ENCODE measurements at regions not wholly inside any gene's neighbourhood (a gene's known extent, or its start where the extent isn't known, plus 50 kb on each side); places are given as distances from the start of the nearest gene placed in this dataset.
A peak's percentile ranks its signal among the peaks of the same experiment; 100 is the strongest.

DNA sequence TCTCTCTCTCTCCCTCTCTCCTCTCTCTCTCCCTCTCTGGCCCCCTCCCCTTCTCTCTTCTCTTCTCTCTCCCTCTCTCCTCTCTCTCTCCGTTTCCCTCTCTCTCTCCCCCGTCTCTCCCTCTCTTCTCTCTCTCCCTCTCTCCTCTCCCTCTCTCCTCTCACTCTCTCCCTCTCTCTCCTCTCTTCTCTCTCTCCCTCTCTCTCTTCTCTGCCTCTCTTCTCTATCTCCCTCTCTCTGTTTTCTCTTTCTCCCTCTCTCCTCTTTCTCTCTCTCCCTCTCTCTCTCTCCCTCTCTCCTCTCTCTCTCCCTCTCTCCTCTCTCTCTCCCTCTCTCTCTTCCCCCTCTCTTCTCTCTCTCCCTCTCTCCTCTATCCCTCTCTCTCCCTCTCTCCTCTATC is 98.3 kb upstream of the FGF3 start:
- no peak for DNase-seq (ENCODE audit: low spot score)

DNA sequence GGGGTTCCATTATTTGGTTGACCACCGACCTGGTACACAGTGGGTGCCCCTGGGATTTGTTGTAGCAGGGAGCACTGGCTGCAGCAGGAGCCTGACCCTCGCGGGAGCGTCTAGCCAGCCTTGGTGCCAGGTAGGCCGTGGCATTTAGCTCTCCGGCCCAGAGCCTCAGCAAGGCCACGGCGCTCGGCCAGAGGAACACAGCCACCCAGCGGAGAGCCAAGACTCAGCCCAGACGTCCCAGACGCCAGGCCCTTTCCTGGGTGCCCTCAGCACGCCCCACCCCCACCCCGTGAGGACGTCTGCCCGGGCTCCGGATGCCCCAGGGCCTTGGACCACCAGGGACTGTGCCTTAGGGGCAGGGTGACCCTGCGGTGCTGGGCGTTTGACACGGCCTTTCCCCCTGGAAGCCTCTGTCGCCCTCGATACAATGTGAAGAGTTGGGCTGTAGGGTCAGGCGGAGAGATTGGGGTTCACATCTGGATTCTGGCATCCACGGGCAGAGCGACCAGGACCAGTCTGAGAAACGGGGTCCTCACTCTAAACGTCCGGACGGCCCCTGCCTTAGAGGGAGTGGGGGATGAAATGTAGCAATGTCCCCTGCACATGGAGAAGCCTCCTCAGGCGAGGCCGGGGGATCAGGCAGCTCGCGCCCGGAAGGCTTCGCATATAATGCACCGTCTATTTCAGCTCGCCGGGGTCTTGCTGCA is 99.2 kb upstream of the FGF3 start:
- DNase-seq (ENCODE audit: low spot score), result no peak

DNA sequence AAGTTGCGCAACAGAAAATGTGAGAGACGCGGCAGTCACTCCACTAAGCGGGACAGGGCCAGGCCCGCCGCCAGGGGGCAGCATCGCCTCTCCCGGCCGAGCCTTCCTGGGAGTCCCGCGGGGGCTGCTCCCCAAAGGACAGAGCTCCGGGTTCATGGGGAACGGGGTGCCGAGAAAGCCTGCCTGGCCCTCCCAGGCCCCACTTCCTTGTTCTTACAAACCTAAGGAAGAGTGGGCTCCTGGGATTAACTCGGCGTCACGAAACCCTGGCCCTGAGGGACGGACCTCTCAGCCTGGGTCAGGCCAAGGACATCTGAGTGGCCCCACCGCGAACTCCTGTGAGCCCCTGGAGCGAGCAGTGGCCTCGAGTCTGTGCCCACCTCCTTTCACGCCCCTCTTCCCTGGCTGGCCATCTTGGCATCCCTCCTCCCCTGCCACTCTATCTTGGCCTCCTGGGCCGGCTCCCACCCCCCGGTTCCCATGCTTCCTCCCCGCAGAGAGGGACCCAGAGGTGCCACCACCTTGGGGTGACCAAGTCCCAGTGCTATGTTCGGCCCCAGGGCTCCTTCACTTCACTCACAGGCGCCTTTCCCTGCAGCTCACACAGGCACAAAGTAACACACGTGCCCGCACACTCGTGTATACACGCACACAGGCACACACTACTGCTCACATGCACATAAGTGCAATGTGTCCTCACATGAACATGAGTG is 99.9 kb upstream of the FGF3 start:
- DNase-seq (ENCODE audit: low spot score), result peak; percentile 98

DNA sequence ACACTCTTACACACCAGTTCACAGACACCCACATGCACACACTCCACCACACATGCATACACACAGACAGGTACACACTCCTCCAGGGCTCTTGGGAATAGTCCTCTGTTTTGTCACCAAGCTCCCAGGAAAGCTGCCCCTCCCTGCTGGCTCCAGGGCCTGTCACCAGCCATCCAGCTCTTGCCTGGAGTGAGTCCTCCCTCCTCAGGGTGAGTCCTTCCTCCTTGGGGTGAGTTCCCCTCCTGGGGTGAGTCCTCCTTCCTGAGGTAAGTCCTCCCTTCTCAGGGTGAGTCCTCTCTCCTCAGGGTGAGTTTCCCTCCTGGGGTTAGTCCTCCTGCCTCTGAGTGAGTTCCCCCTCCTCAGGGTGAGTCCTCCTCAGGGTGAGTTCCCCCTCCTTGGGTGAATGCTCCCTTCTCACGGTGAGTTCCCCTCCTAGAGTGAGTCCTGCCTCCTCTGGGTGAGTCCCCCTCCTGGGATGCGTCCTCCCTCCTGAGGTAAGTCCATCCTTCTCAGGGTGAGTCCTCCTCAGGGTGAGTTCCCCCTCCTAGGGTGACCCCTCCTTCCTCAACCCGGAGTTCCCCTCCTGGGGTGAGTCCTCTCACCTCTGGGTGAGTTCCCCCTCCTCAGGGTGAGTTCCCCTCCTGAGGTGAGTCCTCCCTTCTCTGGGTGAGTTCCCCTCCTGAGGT is 100.6 kb upstream of the FGF3 start:
- DNase-seq (ENCODE audit: low spot score), result no peak

DNA sequence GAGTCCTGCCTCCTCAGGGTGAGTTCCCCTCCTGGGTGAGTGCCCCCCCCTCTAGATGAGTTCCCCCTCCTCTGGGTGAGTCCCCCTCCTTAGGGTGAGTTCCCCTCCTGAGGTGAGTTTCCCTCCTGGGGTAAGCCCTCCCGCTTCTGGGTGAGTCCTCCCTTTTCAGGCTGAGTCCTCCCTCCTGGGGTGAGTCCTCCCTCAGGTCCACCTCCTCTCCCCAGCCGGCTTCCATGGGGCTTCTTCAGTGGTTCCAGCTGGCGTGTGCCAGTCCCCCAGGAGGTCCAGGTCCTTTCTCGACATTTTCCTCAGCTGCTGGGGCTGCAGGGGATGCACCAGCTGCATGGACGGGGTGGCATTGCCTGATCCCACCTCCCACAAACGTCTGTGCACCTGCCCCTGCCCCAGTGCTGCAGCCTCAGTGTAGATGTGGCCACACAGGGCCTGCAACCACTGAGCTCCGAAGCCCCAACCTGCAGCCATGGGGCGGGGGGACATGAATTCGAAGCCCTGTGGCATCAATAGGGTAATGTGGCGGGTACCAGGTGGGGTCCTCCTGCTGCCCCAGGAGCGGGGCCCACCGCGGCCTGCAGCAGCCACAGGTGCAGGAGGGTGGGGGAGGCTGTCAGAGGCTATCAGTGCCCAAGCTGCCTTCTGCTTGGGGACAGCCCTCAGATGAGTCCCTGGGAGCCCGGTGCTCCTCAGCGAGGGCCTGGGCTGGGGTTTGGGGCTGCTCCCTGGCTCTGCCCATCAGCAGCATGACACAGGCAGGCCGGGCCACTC is 101.3 kb upstream of the FGF3 start:
- no peak for DNase-seq (ENCODE audit: low spot score)

DNA sequence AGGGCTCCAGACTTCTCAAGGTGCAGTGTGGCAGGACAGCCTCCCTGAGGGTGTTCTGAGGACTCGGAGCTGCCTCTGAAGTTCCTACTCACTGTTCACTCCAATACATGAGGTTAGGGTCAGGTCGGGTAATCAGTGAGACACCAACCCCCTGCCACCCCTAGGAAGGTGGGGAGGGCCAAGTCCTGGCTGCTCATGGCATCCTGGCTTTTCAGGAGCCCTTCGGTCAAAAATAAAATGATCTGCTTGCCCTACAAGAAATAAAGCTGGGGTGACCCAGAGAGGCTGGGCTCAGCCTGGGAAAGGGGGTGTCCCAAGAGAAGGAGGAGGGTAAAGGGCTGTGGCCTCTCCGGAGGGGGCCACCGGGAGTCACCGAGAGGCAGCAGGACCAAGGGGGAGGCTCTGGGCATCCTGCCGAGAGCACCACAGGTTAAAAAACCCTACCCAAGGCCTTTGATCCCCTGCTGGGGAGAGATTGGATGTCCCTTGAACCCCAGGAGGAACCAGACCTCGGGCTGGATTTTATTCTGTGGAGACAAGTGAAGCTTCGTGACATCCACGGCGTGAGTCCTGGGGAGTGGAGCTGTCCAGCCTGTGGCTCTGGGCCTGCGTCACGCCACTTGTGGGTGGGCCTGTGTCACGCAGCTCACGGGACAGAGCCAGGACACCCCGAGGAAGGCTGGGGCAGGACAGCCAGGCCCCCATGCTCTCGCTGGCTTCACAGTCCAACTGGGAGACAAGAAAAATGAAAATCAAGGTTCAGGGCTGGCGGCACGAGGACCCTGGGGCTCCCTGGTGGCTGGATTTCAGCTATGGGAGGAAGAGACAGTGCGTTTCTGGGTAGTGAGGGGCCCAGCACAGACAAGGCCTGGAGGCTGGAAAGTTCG is 102.2 kb upstream of the FGF3 start:
- no peak for DNase-seq (ENCODE audit: low spot score)

DNA sequence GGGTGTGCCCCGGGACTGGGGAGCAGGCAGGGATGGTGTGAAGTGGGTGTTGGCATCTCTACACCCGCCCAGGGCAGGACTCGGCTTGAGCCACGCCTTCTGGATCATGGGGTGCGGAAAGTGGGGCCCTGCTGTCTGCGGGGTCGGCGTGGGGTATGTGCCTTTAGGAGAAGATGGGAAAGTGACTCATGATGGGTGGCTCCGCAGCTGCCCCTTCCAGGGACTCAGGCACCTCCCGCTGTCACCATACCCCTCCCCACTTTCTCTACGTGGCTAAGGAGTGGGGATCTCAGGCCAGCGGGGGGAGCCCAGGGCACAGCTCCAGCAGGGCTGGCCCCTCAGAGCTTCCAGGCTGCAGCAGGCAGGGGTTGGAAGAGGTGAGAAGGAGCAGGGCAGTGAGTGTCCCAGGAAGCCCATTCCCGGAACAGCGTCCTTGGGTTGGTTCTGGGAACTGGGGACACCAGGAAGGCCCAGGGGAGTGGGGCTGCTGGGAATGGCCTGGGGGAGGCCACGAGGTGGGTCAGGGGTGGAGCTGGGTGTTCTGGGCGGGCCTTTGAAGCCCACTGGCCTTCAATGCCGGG is 102.9 kb upstream of the FGF3 start:
- no peak for DNase-seq (ENCODE audit: low spot score)

DNA sequence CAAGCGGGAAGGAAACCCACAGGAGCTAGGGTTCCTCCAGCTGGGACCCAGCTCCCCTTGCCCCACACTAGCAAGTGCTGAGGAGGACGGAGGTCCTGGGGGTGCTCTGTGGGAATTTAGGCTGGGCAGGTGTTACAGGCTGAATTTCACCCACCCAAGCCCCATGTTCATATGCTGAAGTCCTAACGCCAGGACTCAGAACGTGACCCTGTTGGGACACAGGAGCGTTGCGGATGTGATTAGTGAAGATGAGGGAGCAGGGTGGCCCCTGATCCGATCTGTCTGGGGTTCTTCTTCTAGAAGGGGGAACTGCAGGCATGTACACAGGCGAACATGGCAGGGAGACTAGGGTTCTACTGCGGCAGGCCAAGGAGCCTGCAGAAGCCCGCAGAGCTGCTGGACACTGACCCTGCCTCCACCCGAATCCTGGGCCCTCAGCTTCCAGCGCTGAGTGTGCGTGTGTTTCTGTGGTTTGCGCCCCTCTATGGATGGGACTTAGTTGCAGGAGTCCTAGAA is 103.4 kb upstream of the FGF3 start:
- no peak for DNase-seq (ENCODE audit: low spot score)

DNA sequence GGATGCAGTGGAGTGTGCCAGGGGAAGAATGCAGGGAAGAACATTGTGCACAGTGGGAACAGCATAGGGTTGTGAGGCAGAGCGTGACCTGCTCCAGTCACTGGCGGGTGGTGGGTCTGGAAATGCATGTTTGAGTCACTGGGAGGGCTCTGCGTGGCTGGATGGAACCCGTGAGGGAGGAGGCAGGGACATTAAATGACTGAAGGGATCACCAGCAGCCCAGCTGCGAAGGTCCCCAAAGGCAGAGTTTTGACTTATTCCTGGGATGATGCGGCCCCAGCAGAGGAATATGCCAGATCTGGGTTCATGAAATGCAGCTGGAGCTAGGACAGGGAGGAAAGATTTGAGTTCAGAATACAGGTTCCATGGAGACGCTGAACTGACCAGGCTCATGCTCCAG is 104.0 kb upstream of the FGF3 start:
- no peak for DNase-seq (ENCODE audit: low spot score)

DNA sequence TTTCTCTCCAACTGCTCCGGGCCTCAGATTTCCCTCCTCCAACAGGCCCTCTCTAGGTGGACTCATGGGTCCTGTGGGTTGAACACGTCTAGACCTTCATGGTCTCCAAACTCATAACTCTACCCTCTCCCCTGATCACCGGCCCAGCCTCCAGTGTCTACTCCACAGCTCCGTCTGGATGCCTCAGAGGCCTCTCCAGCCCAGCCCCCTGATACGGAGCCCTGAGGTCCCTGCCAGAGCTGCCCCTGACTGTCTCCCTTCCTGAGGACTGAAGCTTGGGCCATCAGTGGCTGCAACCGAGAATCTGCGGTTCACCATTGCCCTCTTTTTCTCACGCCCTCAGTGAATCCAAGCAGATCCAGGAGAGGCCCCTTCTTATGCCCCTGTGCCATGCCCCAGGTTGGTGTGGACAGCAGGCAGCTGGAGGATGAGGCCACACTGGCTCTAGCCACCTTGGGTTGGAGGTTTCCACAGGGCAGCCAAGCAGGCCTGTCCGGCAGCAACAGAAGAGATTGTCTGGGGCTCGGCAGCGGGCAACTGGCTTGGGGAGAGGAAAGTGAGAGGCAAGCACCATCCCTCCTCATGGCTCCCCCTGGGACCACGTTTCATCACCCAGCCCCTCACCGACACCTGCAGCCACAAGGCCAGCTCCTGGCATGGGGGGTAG is 104.6 kb upstream of the FGF3 start:
- no peak for DNase-seq (ENCODE audit: low spot score)

DNA sequence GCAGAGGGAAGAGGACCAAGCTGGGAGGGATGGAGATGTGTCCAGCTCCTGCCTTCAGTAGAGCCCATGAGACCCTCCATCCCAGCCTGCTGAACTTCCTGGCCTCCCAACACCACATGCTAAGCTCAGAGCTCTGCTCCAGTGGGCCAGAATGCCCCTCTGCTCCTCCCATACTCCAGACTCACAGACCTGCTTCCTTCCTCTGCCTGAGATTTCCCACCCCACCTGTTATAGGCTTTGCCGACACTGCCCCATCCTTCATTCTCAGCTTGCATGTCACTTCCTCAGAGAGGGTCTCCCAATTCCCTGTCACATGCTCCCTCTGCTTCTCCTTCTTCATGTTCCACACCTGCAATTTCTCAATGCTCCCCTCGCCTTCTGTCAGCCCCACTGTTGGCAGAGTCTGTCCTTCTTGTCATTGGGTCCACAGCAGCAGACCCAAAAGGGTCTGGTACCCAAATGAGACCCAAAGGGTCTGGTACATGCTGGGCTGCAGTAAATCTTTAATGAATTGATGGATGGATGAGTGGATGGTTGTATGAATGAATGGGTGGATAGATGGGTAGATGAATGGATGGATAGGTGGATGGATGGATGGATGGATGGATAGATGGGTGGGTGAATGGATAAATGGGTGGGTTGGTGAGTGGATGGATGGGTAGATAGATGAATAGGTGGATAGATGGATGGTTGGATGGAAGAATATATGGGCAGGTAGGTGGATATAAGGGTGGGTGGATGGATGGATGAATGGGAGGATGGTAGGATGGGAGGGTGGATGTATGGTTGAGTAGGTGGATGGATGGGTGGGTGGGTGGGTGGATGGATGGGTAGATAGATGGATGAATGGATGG is 105.3 kb upstream of the FGF3 start:
- DNase-seq (ENCODE audit: low spot score), result no peak

DNA sequence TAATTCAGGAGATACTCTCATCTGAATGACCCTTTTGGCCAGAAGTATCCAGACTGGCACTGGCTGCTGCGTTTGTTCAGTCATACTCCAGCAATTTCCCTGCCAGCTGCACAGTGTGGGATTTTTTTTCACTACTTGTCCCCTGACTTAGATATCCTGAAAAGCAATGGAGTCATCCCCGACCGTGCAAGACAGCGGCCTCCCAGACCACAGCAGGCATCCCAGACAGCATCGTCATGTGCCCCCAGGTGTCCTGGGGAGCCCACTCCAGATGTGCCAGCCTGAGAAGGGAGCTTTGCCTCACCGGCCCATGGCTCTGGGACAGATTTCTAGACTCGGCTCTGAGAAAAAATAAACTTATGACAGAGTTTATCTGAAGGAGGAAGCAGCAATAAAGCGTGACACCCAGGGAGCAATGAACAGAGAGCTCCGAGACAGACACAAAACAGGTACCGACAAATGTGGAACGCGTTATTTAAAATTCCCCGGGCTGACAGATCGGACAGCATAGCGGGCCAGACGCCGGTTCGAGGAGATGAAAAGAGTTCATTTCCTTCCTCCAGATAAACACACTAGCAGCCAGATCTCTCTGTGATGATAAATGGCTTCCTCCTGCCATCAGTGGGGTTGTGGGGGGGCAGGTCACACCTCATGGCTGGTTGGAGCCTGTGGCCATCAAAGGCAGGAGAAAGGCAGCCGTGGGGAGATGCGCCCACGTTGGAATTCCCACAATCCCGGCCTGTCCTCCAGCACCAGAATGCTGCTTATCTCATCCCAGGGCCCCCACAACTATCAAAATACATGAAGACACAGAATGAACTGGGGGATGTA is 106.4 kb upstream of the FGF3 start:
- no peak for DNase-seq (ENCODE audit: low spot score)

DNA sequence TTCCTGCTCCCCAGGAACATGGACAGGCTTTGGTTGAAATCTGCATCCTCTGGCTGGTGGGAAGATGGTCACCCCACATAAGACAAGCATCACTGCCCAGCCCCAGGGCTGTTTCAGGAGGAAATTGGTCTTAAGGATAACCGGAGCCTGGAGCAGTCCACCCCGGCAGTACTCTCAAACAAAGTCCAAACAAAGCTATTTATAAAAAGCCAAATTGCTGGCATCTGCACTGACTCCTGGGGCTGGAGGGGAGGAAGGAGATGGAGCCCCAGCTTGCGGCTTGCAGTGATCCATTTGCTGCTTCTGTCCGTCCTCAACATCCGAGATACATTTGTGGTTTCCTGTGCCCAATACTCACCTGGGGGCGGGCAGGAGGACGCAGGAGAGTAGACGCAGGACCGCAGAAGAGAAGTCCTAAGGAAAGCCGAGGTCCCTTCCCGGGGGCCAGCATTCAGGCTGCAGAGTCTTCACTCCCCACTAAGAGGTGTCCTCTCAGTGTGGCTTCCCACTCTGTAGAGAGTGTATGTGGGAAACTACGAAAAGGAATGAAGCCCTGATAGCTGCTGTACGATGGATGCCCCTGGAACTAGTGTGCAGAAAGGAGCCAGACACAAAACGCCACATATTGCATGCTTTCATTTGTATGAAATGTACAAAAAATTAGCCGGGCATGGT is 107.3 kb upstream of the FGF3 start:
- no peak for DNase-seq (ENCODE audit: low spot score)

DNA sequence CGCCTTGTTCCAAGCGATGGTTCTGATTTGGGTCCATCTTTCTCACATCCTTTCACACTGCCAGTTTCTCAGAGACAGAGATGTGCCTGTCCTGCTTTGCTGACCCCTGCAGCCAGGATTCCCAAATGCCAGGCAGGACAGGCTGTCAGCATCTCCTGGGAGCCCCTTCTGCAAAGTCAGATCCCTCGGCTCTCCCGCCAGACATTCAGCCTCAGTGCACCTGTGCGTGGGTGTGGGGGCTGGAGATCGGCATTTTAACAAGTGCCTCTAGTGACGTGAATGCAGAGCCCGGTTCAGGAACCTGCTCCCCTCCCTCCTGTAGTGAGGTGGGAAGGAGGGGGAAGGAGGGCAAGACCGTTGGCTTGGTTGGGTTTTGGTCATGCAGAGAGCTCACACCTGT is 108.9 kb upstream of the FGF3 start:
- DNase-seq (ENCODE audit: low spot score), result no peak

DNA sequence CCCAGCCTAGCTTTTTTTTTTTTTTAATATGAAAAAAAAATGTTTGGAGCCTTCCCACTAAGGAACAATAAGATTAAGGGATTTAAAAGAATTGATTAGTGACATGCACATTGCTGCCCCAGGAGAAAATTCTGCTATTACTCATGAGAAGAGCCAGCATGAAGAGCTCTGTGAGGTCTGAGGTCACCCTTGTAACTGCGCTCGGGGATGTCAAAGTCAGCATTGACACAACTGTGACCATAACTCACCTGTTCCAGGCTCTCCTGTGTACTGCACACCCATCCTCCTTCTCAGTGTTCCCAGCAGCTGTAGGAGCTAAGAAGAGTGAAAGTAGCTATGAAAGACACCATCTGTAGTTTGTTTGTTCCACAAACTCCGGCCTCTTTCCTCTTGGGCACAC is 109.8 kb upstream of the FGF3 start:
- no peak for DNase-seq (ENCODE audit: low spot score)

DNA sequence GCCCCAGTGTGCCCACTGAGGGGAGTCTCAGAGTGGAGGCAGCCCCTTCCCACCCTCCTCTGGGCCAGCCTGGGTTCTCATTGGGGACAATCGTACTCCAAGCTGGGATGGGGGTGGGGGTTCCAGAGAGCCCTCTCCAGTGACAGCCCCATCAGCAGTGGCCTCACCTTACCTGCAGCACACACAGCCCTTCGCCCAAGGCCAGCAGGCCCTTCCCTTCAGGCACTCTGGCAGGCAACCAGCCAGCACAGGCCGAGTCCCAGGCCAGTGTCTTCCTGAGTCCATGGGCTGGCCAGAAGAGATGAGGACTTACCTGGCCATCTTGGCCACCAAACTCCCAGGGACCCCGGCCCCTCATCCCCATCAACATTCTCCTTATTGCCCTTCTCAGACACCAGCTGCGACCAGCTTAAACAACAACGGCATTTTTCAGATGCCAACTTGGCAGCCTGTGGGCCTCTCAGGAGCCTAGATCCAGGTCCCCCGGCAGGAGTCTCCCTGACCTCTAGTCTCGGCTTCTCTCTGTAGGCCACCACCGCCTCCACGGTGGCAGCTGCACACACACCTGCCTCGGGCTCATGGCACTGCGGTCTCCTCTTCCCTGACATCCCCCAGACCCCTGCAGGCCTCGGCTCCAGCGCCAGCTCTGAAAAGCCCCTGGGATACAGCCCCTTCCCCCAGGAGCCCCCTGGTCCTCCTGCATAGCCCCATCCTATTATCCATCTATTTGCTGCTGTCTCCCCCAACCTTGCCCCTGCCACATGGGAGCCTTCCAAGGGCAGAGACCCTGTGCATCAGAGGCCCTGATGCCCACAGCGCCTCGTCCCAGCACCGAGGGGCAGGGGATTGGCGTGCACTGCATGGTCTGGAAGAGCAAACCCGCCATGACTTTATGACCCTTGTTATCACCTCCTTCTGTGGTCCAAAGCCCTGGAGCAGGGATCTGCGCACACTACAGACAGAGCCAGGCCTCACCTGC is 111.2 kb upstream of the FGF3 start:
- DNase-seq (ENCODE audit: low spot score), result no peak
